ENCODE measurements at regions not wholly inside any gene's neighbourhood (a gene's known extent, or its start where the extent isn't known, plus 50 kb on each side); places are given as distances from the start of the nearest gene placed in this dataset.

GRCh38 chr17:12438212-12438611, 227.5 kb upstream of the MYOCD start:
- DNase-seq (ENCODE audit: low spot score) = no peak
- Histone ChIP-seq H3K4me2 (no peak overlapping the region), H3K4me3 (no peak overlapping the region), H3K27me3 (no peaks in the 10 kb centered on the region), H3K36me3 (no peaks in the 10 kb centered on the region), H3F3A (ENCODE audit: low read depth) (no peaks in the 10 kb centered on the region), H2AFZ (replicated peaks) (no peak overlapping the region), H3K4me1 (no peaks in the 10 kb centered on the region), H3K79me2 (ENCODE audit: low read depth) (no peaks in the 10 kb centered on the region), H4K20me1 (ENCODE audit: low read depth) (no peaks in the 10 kb centered on the region), H3K27ac (no peak overlapping the region), H3K9me3 (ENCODE audit: low read depth) (no peaks in the 10 kb centered on the region), H3K9ac (no peak overlapping the region)
- Mint-ChIP-seq H3K27me3 (ENCODE audit: insufficient read depth, low read depth) (peaks cover 4% of the 10 kb centered on the region), H3K9me3 (peaks cover 5% of the 10 kb centered on the region), H3K27ac (no peak overlapping the region), H3K4me3 (no peak overlapping the region), H3K36me3 (no peaks in the 10 kb centered on the region), H3K4me1 (no peaks in the 10 kb centered on the region)
- no peak for TF ChIP-seq EZH2 (IDR thresholded peaks at IDR 0.05)
- TF ChIP-seq CTCF (IDR thresholded peaks at IDR 0.05) = no peak
- TF ChIP-seq EZH2phosphoT487 (IDR thresholded peaks at IDR 0.05) = no peak

- Mint-ChIP-seq H3K9me3 (peaks cover 5% of the 10 kb centered on the region), H3K4me3 (no peak overlapping the region), H3K36me3 (no peaks in the 10 kb centered on the region), H3K4me1 (no peaks in the 10 kb centered on the region), H3K27ac (no peak overlapping the region), H3K27me3 (ENCODE audit: insufficient read depth, low read depth) (peaks cover 4% of the 10 kb centered on the region)
- Histone ChIP-seq H3F3A (ENCODE audit: low read depth) (no peaks in the 10 kb centered on the region), H3K9ac (no peak overlapping the region), H3K9me3 (ENCODE audit: low read depth) (peaks cover under 1% of the 10 kb centered on the region), H3K4me2 (no peak overlapping the region), H2AFZ (replicated peaks) (no peak overlapping the region), H3K27ac (no peak overlapping the region), H3K36me3 (no peaks in the 10 kb centered on the region), H3K4me3 (no peak overlapping the region), H4K20me1 (ENCODE audit: low read depth) (no peaks in the 10 kb centered on the region), H3K79me2 (ENCODE audit: low read depth) (no peaks in the 10 kb centered on the region), H3K27me3 (no peaks in the 10 kb centered on the region), H3K4me1 (no peaks in the 10 kb centered on the region)
- no peak for TF ChIP-seq EZH2 (IDR thresholded peaks at IDR 0.05)
- no peak for TF ChIP-seq EZH2phosphoT487 (IDR thresholded peaks at IDR 0.05)
- TF ChIP-seq CTCF (IDR thresholded peaks at IDR 0.05) = no peak
- DNase-seq (ENCODE audit: low spot score) = no peak
Measured at GRCh38 chr17:12438813-12439586, 226.7 kb upstream of the MYOCD start.

- H3K4me1 ChIP-seq = no peaks in the 10 kb centered on the region
- peaks cover 4% of the 10 kb centered on the region for H3K9me3 ChIP-seq (ENCODE audit: low read depth)
- Mint-ChIP-seq H3K9me3 (peaks cover 9% of the 10 kb centered on the region), H3K36me3 (no peaks in the 10 kb centered on the region), H3K27me3 (ENCODE audit: insufficient read depth, low read depth) (peaks cover 4% of the 10 kb centered on the region), H3K27ac (no peak overlapping the region), H3K4me1 (no peaks in the 10 kb centered on the region), H3K4me3 (no peak overlapping the region)
- no peak overlapping the region for H3K27ac ChIP-seq
- no peaks in the 10 kb centered on the region for H4K20me1 ChIP-seq (ENCODE audit: low read depth)
- DNase-seq (ENCODE audit: low spot score) = no peak
- no peaks in the 10 kb centered on the region for H3K27me3 ChIP-seq
- no peaks in the 10 kb centered on the region for H3K36me3 ChIP-seq
- no peaks in the 10 kb centered on the region for H3F3A ChIP-seq (ENCODE audit: low read depth)
- H3K4me2 ChIP-seq = no peak overlapping the region
- no peaks in the 10 kb centered on the region for H3K79me2 ChIP-seq (ENCODE audit: low read depth)
- TF ChIP-seq EZH2 (IDR thresholded peaks at IDR 0.05) (no peak), CTCF (IDR thresholded peaks at IDR 0.05) (no peak), EZH2phosphoT487 (IDR thresholded peaks at IDR 0.05) (no peak)
- H3K9ac ChIP-seq = no peak overlapping the region
- no peak overlapping the region for H3K4me3 ChIP-seq
- H2AFZ ChIP-seq (replicated peaks) = no peak overlapping the region
Measured at GRCh38 chr17:12445331-12445730, 220.4 kb upstream of the MYOCD start.

Measured in neural progenitor cell (in vitro differentiated cells).